ENCODE measurements at regions not wholly inside any gene's neighbourhood (a gene's known extent, or its start where the extent isn't known, plus 50 kb on each side); places are given as distances from the start of the nearest gene placed in this dataset.

- Histone ChIP-seq H3K9me3 (ENCODE audit: insufficient read depth, low read depth) (no peaks in the 10 kb centered on the region), H3K79me2 (ENCODE audit: low read depth) (no peaks in the 10 kb centered on the region), H3K4me3 (no peak overlapping the region), H3K4me1 (replicated peaks; ENCODE audit: insufficient read depth) (no peaks in the 10 kb centered on the region), H2AFZ (0 out of 2 replicates have a peak overlapping the region, but pooled peaks have one; percentile 3), H3K4me2 (no peak overlapping the region), H3K9me2 (ENCODE audit: insufficient read depth) (peaks cover 5% of the 10 kb centered on the region; the same call in 1 of the 2 replicates), H3F3A (ENCODE audit: insufficient read depth, low read depth) (no peaks in the 10 kb centered on the region), H3K27ac (no peak overlapping the region), H3K27me3 (ENCODE audit: insufficient read depth, low read depth) (no peaks in the 10 kb centered on the region), H4K20me1 (ENCODE audit: insufficient read depth) (no peaks in the 10 kb centered on the region), H3K36me3 (ENCODE audit: low read depth) (no peaks in the 10 kb centered on the region)
- CTCF ChIA-PET: no interaction called here
- intact Hi-C loops (cut with micrococcal nuclease; ENCODE audit: unreplicated experiment): no loop called here
- no TSS peak for BruUV-seq (replicated peaks)
- DNase-seq: no peak
- TF ChIP-seq CTCF (conservative IDR thresholded peaks at IDR 0.05) (no peak), EZH2 (IDR thresholded peaks at IDR 0.05; ENCODE audit: low read depth) (no peak)
- POLR2A ChIA-PET (ENCODE audit: unreplicated experiment): no interaction called here
These were observed 620.7 kb upstream of the BTBD3 start for GRCh38 chr20:11296951-11297350.

- H3K27ac ChIP-seq: no peak overlapping the region
- no peaks in the 10 kb centered on the region for H4K20me1 ChIP-seq (ENCODE audit: insufficient read depth)
- TF ChIP-seq EZH2 (IDR thresholded peaks at IDR 0.05; ENCODE audit: low read depth): no peak
- TF ChIP-seq CTCF (conservative IDR thresholded peaks at IDR 0.05): no peak
- no peaks in the 10 kb centered on the region for H3K79me2 ChIP-seq (ENCODE audit: low read depth)
- intact Hi-C loops (cut with micrococcal nuclease; ENCODE audit: unreplicated experiment): no loop called here
- H3K27me3 ChIP-seq (ENCODE audit: insufficient read depth, low read depth): no peaks in the 10 kb centered on the region
- DNase-seq: no peak
- H3K4me3 ChIP-seq: no peak overlapping the region
- 0 out of 2 replicates have a peak, but pooled peaks cover 5% of the 10 kb centered on the region for H3K9me2 ChIP-seq (ENCODE audit: insufficient read depth)
- no peaks in the 10 kb centered on the region for H3F3A ChIP-seq (ENCODE audit: insufficient read depth, low read depth)
- BruUV-seq (replicated peaks): no TSS peak
- H3K4me1 ChIP-seq (replicated peaks; ENCODE audit: insufficient read depth): no peaks in the 10 kb centered on the region
- H3K36me3 ChIP-seq (ENCODE audit: low read depth): no peaks in the 10 kb centered on the region
- no peak overlapping the region for H3K4me2 ChIP-seq
- H2AFZ ChIP-seq: no peak overlapping the region
- no peaks in the 10 kb centered on the region for H3K9me3 ChIP-seq (ENCODE audit: insufficient read depth, low read depth)
- ChIA-PET POLR2A (ENCODE audit: unreplicated experiment) (no interaction called here), CTCF (no interaction called here)
These were observed 616.0 kb upstream of the BTBD3 start for GRCh38 chr20:11301699-11302098.

GRCh38 chr20:11302436-11302835 is 615.3 kb upstream of the BTBD3 start:
- Histone ChIP-seq H3K27ac (no peak overlapping the region), H3K36me3 (ENCODE audit: low read depth) (no peaks in the 10 kb centered on the region), H3K4me3 (no peak overlapping the region), H3K9me3 (ENCODE audit: insufficient read depth, low read depth) (no peaks in the 10 kb centered on the region), H3K27me3 (ENCODE audit: insufficient read depth, low read depth) (no peaks in the 10 kb centered on the region), H3K4me2 (no peak overlapping the region), H3F3A (ENCODE audit: insufficient read depth, low read depth) (no peaks in the 10 kb centered on the region), H2AFZ (no peak overlapping the region), H3K79me2 (ENCODE audit: low read depth) (no peaks in the 10 kb centered on the region), H3K4me1 (replicated peaks; ENCODE audit: insufficient read depth) (no peaks in the 10 kb centered on the region), H4K20me1 (ENCODE audit: insufficient read depth) (no peaks in the 10 kb centered on the region), H3K9me2 (ENCODE audit: insufficient read depth) (no peaks in the 10 kb centered on the region)
- no peak for DNase-seq
- CTCF ChIA-PET: no interaction called here
- intact Hi-C loops (cut with micrococcal nuclease; ENCODE audit: unreplicated experiment): no loop called here
- POLR2A ChIA-PET (ENCODE audit: unreplicated experiment): no interaction called here
- TF ChIP-seq EZH2 (IDR thresholded peaks at IDR 0.05; ENCODE audit: low read depth) (no peak), CTCF (conservative IDR thresholded peaks at IDR 0.05) (no peak)
- no TSS peak for BruUV-seq (replicated peaks)
